Activated CD4-positive, alpha-beta T cell treated with anti-CD3 and anti-CD28 coated beads, Interleukin-2, Interleukin-6, amounts not matched to agents 100 ng/mL and 50 ng/mL, durations not matched to agents 16 hours and 8 hours (primary cell): ENCODE measurements at regions not wholly inside any gene's neighbourhood (a gene's known extent, or its start where the extent isn't known, plus 50 kb on each side); places are given as distances from the start of the nearest gene placed in this dataset.
A peak's percentile ranks its signal among the peaks of the same experiment; 100 is the strongest.

ENCODE experiments used
- DNase-seq: peaks from one replicate; pipeline ENCODE4 v3.0.0-alpha.2; 2020

DNA sequence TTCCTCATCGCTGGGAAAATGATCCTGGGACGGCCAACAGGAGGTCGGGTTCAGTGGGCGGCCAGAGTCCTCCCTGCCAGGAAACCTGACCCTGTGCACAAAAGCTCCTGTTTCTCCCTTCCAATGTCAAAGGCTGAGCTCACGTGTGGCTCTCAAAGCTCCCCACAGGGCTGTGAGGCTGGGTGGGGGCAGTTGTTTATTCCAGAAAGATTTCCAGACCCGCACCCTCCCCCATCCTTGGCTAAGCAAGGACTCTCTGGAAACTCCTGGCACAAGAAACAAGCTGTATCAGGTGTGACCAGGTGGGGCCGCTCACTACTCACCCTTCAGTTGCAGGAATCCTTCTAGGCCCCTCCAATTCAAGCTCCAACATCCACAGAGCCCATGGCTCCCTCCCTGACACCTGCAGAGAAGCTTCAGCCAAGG is 131.9 kb downstream of the SHANK2 start:
- DNase-seq: no peak

DNA sequence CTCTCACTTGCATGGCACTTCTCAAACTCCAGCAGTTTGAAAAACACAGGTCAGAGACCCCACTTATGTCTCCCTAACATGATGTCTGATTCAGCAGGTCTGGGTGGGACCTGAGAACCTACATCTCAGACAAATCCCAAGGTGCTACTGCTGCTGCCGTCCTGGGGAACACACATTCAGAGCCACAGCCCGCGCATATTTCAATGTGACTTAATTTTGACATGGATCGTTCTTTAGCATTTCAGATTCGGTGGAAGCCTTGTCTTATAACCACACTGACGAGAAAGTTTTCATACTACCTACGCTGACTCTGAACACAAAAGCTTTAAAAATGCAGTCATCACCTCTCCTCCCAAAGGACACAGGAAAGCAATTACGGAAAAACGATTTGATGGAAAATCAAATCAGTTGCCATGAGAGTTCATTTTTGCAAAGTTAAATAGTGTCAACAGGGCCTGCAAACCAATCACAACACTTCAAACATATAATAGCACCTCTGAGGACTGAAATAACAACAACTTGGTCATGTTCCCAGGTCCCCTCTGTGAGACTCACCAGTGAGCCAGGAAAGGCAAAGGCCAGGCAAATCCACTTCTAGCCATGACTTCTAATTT is 132.6 kb downstream of the SHANK2 start:
- no peak for DNase-seq

DNA sequence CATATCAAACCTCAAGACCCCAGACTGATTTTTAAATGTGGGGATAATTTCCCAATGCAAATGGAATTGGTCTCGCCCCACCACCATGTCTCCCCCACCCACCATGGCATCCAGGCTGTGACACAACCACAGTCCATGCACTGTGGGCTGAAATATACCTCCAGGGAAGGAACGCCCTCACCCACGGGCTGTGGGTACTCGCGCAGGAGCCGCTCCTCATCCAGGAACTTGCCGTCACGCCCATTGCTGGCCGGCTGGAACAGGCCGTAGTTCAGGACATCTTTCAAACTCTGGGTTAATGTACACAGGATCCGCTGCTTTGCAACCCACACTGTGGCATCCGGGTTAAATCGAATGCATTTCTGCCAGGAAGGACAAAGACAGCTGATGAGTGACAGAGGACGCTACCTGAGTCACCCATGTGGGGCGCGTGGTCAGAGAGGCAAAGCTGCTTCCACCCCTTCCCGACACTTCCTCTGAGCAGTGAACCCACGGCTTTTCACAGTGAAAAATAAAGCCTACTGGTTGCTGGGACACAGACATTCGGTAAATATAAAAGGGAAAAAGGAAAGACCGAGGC is 133.6 kb downstream of the SHANK2 start:
- DNase-seq: no peak

GRCh38 chr11:71117311-71117710 is 135.1 kb downstream of the SHANK2 start:
- no peak for DNase-seq

GRCh38 chr11:71116693-71117040 is 135.7 kb downstream of the SHANK2 start:
- DNase-seq: no peak

GRCh38 chr11:71115770-71116692 is 136.3 kb downstream of the SHANK2 start:
- DNase-seq: no peak

- peak; percentile 30 for DNase-seq
Measured at GRCh38 chr11:71114124-71114851, 138.1 kb downstream of the SHANK2 start.

DNA sequence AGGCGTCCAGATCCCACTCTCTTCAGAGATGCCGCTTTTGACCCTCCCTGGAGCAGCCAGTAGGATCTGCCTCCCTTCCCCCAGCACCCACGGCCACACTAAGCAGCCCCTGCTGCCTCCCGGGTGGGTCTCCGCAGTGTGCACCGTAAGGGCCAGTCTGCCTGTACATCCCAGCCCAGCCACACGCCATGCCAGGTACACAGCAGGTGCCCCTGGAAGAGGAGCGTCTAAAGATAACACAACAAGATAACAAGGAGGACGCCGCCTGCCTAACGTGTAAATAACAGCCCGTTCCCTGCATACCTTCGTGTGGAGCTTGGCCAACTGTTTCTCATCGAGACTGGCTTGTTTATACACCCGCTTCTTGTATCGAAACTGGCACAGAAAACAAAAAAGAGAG is 139.4 kb downstream of the SHANK2 start:
- DNase-seq: no peak

- no peak for DNase-seq
Measured at GRCh38 chr11:71112454-71112853, 139.9 kb downstream of the SHANK2 start.

DNA sequence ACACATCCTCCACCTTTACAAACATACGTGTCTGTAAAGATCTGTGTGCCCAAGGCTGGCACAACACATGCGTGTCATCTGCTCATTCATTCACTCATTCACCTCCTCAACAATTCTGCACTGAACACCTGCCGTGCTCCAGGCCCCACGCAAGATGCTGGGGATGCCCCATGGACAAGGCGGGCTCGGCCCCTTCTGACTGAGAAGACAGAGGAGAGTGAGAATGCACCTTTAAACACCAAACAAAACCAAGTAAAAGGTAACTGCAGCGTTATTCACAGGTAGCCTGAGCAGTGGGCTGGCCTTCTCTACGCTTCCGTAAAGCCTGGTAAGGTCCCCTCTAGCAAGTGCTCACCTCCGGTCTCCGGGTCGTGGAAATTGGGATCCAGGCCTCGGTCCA is 142.8 kb downstream of the SHANK2 start:
- DNase-seq: no peak

- DNase-seq: no peak
Measured at GRCh38 chr11:71109186-71109585, 143.2 kb downstream of the SHANK2 start.

DNA sequence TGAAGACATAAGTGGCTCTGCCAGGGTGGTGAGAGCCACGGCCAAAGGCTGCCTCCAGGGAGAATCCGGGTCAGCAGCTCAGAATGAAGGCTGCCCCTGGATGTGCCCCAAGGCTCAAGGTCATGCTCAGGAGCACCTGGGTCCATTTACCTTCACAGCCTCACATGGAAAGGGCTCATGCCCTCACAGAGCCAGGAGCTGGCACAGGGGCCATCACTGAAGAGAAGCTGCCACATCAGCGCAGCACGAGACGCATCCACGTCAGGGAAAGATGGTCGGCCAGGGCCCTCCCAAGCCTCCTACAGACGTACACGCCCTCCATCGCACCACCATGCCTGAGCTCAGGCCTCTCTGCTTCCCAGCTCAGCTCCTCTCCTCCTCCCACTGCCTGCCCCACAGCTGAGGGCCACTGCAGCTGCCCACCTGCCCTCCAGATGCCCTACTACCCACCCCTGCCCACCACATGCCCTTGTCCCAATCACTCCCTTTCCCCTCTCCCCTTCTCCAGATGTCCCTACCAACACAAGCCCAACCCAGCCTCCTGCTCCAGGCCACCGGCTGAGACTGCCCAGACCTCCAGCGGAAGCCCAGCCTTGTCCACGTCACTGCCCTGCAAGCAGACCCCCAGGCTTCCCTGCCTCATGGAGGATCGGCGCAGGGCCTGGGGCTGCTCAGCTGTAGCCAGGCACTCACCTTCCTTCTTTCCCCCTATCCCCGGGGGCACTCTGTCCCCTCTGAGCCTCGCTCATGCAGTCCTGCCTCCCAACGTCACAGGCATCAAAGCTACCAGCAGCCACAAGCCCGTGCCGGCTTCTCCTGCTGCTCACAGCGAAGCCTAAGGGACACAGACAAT is 144.1 kb downstream of the SHANK2 start:
- DNase-seq: no peak

- no peak for DNase-seq
Measured at GRCh38 chr11:71106671-71107070, 145.7 kb downstream of the SHANK2 start.

- DNase-seq: no peak
Measured at GRCh38 chr11:71103266-71103665, 149.1 kb downstream of the SHANK2 start.

- DNase-seq: no peak
Measured at GRCh38 chr11:71102251-71102995, 150.0 kb downstream of the SHANK2 start.

- DNase-seq: no peak
Measured at GRCh38 chr11:71101606-71102005, 150.8 kb downstream of the SHANK2 start.

GRCh38 chr11:71101046-71101445 is 151.3 kb downstream of the SHANK2 start:
- no peak for DNase-seq

DNA sequence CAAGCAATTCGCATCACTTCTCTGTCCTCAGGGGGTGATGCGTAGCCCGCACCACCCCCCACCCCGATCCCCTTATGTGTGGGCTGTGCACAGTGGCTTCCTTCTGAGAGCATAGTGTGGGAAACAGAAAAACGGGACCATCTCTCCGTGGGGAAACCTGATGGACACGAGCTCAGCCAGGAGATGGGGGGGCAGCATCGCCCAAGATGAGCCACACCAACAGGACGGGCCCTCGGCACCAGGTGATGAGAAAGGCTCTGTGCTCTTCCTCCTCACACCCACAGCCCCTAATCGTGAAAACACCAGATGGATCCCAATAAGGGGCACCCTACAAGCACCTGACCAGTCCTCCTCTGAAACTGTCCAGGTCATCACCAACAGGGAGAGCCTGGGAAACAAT is 153.6 kb downstream of the SHANK2 start:
- DNase-seq: no peak

DNA sequence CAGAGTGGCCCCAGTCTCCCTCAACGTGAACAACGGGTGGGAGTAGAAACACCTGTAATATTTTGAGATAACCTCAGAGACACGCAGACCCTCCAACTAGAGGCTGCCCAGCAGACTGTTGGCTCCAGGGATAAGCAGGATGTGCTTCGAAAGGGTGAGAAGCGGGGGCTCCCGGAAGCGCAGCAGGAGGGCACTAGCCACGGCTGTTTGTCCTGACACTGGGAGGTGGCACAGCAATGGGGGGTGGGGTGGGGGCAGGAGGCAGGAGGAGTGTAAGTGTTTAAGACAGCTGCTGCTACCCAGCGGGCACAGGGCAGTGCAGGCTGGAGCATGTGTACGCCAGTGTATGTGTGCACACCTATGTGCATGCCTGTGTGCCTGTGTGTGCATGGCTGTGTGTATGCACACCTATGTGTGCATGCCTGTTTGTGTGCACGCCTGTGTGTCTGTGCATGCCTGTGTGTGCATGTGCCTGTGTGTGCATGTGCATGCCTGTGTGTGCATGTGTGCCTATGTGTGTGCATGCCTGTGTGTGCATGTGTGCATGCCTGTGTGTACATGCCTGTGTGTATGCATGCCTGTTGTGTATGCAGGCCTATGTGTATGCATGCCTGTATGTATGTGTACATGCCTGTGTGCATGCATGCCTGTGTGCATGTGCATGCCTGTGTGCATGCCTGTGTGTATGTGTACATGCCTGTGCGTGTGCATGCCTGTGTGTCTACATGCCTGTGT is 154.7 kb downstream of the SHANK2 start:
- no peak for DNase-seq

DNA sequence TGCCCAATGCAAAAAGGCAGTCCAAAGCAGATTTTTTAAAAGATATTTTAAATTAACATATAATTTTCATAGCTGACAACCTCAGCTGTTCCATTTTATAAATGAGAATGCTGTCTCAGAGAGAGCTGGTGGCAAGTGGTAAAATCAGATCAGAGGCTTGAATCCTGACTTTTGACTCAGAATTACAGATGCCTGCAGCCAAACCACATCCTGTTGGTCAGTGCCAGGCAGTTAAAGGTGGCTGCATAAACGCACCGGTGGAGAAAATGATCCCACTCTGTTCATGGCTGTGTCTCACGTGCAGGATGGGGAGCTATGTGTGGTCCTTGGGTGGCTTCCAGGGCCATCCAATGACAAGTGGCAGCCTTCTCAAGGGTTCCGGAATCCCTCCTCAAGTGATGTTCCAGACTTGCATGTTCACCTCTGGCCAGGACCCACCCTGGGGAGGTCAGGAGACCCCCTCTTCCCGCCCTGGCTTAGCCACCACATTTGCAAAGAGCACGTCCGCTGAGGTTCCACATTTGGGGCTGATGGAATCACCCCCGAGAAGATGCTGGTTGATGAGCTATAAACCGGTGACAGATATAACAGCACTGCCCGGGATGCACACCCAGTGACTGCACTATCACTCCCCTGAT is 155.5 kb downstream of the SHANK2 start:
- no peak for DNase-seq
